ENCODE measurements at regions not wholly inside any gene's neighbourhood (a gene's known extent, or its start where the extent isn't known, plus 50 kb on each side); places are given as distances from the start of the nearest gene placed in this dataset.
"Not testable (repeated sequence)": the region's sequence is repeated elsewhere in the genome, so short reads cannot be mapped to it uniquely, and the experiment has no call there.

DNA sequence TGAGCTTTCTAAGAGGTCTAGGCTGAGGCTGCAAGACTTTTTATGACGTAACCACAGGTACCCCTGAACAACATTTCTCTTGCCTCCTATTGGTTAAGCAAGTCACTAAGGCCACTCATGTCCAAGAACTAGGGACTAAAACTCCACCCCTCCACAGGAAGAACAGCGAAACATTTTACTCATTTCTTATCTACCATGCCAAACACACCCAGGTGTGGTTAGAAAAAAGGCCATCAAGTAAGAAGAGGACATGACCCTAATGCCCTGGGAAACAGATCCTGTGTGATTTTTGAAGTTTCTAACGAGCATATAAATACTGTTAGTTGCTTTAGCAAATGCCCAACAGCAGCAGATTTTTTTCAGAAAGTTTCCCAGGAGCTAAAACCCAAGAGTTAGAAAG, 282.4 kb upstream of the DYNLRB2 start:
- no peak for DNase-seq (ENCODE audit: low spot score)

DNA sequence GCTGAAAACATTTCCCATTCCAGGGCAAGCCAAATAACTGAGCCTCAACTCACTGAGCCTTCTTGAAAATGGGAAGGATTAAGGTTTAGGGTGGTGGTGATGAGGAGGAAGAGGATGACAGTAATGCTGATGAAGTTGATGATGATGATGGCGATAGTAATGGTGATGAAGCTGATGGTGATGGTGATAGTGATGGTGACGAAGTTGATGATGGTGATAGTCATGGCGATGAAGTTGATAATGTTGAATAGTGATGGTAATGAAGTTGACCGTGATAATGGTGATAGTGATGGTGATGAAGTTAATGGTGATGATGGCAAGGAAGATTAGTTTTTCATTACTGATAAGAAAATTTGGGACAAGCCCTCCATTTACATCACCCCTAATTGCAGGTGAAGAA, 285.8 kb upstream of the DYNLRB2 start:
- DNase-seq (ENCODE audit: low spot score), result no peak

DNA sequence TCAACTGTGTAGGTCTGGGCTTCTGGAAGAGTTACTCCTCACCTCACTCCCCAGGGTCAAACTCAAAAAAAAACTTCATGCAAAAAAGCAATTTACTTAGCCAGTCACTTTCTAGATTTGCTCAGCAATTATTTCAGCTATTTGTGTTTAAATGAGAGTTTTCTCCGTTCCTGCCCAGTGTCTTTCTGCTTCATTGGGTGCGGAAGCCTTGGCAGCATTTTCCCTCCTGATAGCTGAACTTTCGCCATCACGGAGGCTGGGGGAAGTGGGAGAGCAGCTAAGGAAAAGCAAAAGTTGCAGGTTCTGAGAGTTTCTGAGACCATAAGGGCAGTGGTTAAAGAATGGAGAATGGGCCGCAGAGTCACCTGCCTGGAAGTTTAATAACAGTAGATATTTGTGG, 287.1 kb upstream of the DYNLRB2 start:
- no peak for DNase-seq (ENCODE audit: low spot score)

DNA sequence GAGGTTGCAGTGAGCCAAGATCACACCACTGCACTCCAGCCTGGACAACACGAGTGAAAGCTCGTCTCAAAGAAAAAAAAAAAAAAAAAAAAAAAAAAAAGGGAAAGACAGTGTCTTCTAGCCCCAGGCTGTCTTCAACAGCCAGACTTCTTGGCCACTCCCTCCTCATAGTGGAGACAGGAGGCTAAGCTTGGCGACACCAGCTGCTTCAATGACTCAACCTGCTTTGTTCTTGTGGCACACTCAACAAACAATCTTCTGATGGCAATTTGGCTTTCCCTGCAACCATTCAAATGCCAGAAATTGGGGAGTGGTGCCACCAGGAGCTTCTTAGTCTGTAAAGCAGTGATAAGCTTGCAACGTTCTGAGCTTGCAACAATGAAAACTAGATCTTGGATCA, 290.4 kb upstream of the DYNLRB2 start:
- peak; percentile 23 for DNase-seq (ENCODE audit: low spot score)

DNA sequence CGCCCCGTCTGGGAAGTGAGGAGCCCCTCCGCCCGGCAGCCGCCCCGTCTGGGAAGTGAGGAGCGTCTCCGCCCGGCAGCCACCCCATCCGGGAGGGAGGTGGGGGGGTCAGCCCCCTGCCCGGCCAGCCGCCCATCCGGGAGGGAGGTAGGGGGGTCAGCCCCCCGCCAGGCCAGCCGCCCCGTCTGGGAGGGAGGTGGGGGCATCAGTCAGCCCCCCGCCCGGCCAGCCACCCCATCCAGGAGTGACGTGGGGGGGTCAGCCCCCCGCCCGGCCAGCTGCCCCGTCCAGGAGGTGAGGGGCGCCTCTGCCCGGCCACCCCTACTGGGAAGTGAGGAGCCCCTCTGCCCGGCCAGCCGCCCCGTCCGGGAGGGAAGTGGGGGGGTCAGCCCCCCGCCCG, 297.5 kb upstream of the DYNLRB2 start:
- not testable (repeated sequence) for DNase-seq (ENCODE audit: low spot score)

DNA sequence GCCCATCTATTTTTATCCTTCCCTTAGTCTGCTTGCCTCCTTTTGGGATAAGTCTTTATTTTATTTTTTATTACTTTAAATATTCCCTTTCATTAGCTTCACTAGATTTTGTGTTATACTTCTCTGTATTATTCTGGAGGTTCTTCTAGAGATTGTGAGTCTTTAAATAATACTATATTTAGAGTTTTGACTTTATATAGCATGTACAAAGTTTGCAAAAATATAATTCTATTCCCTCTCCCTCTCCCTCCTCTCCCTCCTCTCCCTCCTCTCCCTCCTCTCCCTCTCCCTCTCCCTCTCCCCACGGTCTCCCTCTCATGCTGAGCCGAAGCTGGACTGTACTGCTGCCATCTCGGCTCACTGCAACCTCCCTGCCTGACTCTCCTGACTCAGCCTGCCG, 298.5 kb upstream of the DYNLRB2 start:
- not testable (repeated sequence) for DNase-seq (ENCODE audit: low spot score)

DNA sequence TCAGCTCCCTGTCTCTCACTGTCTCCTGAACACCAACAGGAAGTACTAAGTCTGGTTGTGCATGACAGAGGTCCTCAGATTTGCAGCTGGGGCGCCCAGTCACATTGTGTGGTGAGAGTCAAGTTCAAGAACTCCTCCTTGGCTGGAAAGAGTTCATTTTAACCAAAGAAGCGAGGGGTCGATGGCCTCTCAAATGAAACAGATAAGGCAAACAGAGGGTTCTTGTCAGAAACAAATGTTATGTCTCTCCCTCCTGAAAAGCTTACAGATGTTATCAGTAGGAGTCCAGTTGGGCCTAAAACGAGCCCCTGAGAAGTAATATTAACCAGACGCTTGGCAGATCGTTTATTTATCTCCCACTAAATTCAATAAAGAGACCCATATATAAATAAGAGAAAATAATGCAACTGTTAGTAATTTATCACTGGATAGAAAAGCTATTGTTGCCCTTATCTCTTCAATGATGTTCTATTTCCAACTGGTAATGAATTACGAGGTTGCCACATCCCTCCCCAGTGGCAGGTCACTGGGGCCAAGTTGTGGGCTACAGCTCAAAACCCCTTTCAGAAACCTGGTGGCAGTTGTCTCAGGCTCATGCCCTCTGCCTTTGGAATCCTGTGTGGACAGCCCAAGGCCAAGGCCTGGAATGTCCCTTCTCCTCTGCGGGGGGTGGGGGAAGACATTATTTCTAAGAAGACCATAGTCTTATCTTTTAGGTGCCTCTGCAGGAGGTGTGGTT, 307.5 kb upstream of the DYNLRB2 start:
- no peak for DNase-seq (ENCODE audit: low spot score)

DNA sequence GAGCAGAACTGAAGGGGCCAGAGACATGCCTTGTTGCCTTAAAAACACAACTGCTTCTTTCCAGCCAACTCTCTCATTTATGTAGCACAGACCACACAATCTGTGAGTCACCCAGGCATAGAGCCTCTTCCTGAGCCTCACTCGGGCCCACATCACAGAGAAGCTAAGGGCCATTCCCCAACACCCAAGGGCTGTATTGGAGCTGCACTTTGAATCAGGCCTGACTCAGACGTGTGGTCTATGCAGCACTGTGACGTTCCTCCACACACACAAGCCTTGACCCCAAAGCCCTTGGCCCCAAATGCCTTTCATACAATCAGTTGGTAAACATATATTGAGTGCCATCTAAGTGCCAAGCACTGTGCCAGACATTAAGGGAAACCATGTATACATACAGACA, 308.9 kb upstream of the DYNLRB2 start:
- DNase-seq (ENCODE audit: low spot score), result peak; percentile 87

DNA sequence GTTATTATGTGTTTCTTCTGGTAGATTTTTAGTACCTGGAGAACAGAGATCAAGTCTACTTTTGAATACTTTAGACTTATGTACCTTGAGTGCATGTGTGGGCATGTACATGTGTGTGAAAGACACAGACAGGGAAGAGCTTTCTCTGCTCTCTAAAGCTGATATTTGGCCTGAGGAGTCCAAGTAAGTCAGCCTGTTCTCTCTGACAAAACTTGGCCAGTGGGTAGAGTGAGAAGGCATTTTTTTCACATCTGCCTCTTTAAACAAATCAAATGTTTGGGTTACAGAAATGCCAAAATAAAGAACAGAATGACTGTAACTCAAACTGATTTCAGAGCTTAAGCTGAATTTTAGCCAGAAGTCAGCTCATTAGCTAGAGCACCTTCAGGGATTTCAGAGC, 309.7 kb upstream of the DYNLRB2 start:
- DNase-seq (ENCODE audit: low spot score), result peak; percentile 54

DNA sequence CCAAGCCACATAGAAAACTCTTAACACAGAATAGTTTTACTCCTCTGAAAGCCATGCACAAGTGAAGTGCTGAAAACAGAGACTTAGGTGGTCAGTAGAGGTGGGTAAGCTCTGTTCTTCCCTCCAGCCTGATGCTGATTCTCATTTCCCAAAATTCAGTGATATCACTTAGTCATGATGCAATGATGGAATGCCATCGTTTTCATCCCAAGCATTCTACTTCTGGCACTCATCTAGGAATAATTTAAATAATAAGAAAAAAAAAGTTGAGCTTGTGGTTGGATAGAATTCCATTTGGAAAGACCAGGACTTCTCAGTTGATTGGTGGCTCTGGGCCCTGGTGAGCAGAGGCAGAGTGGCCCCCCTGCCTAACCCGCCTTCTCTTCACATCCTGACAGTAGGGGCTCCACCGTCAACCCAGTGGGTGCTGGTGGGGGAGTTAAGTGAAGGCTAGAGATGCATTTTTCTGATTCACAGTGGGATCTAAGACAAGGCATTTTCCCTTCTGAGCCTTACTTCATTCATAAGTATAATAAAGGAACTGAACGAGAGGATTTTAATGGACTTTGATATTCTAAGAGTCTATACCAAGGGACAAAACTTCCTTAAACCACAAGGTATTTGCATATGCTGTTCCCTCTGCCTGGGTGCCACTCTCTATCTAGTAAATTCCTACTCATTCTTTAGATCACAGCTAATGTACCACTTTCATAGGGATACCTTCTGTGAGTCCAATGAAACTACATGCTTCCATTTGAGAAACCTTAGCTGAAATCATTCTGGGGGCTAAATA, 310.3 kb upstream of the DYNLRB2 start:
- no peak for DNase-seq (ENCODE audit: low spot score)

DNA sequence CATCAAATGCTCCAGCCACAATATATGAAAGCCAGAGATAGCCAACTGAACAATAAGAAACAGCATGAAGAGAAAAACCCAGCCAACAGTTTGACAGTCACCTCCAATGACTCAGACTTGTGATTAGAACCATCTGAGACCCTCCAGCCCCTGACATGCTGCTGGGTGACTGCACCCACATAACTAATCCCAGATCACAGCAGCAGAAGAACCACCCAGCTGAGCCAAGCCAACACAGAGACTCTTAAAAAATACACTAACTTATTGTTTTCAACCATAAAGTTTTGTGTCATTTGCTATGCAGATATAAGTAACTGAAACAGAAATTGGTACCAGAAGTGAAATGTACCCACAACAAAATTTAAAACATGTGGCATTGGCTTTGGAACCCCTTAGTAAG, 314.3 kb upstream of the DYNLRB2 start:
- no peak for DNase-seq (ENCODE audit: low spot score)

DNA sequence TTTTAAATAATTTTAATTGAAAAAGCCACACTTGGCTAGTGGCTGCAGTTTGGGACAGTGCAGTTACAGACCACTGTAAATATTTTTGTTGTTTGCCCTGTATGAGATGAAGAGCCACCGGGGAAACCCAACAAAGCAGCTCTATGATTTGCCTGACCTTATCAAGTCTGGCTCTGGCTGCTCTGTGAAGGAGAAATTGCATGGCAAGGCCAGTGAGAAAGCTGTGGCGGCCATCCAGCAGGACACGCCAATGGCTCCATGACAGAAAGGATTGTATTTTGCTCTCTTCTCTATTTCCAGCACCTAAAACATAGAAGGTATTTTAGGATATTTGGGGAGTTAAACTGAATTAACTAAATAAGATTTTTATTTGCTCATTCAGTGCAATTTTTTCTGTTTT, 330.0 kb upstream of the DYNLRB2 start:
- peak; percentile 18 for DNase-seq (ENCODE audit: low spot score)

DNA sequence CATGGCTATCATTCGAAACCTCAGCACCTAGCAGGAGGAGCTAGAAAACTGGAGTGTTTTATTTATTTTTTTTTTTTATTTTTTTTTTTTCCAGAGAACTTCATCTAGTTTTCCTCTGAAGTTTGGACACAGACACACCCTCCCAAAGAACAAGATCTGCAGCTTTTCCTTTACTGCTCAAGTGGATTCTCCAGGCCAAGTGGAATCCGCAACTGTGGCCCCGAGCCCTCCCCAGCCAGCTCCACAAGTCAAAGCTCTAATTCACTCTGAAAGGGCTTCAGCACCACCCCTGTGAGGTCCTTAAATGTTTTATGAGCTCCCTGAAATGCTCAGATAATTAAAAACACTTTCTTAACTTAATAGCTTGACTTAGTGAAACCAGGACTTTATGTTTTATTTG, 332.1 kb upstream of the DYNLRB2 start:
- no peak for DNase-seq (ENCODE audit: low spot score)

DNA sequence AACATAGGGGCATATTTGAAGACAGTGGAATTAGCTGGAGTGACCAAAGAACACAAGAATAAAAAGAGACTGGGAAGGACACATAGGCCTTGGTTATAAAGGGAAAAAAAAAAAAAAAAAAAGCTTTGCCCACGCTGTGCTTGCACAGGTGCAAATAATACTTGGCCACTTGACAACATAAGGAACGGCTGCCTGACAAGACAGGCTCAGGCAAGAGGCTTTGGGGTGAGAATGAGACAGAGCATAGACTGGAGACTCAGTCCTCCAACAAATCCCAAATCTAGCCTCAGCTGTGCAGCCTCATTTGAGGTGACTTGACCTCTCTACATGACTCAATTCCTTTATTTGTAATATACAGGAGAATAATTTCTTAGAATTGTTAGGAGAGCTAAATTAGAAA, 332.8 kb upstream of the DYNLRB2 start:
- no peak for DNase-seq (ENCODE audit: low spot score)

DNA sequence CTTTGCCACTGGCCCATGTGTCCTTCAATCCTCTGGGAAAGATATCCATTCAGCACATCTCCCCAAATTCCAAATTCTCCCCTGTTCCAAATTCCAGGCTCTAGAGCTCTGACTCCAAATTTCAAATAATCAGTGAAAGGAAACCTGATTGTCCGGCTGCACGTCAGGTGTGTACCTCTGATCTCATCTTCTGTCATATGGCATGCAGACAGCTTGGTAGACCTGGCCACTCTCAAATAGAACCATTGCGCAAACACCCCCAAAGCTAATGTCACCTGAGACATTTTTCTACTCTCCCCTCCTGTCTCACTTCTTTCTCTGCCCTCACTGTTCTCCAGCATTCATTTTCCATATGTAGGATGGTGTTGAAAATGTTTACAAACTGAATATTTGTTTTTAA, 337.0 kb upstream of the DYNLRB2 start:
- no peak for DNase-seq (ENCODE audit: low spot score)

DNA sequence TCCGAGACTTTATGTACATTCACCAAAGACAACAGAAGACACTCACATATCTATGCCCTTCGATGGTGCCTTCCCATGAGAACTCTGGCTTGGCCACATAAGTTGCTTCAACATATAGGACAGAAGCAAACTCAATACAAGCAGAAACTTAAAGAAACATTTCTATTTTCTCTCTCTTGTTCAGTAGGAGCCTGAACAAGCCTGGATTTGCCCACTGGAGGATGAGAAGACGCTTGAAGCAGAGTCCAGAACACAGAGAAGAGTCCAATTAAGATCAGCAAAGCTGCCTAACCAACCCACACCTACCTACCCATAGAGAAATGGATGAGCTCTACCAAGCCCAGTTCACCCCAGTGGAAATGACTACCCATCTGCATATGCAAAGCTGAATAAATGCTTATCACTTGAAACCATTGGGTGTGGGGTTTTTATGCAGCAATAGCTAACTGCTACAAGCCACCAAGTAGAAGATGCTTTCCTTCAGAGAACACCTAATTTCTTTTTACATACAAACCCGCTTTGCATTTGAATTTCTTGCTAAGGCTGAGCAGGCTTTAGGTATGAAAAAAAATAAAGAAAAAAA, 337.9 kb upstream of the DYNLRB2 start:
- no peak for DNase-seq (ENCODE audit: low spot score)

DNA sequence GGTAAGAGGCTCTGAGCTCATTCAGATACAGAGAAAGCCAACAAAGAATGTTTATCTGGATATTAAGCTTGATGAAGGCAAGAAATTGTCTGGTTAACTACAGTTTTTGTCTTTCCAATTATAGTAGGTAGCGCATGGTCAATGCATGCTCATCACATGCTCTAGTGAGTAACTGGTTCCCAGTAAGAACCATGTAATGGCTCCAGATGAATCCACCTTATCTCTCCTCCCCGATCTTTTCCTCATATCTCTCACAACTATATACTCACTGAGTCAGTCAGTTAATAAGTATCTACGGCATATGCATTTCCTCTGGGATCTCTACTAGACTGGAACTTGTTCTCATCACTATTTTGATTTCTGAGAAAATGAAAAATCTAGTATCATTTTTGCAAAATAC, 340.7 kb upstream of the DYNLRB2 start:
- DNase-seq (ENCODE audit: low spot score), result no peak

DNA sequence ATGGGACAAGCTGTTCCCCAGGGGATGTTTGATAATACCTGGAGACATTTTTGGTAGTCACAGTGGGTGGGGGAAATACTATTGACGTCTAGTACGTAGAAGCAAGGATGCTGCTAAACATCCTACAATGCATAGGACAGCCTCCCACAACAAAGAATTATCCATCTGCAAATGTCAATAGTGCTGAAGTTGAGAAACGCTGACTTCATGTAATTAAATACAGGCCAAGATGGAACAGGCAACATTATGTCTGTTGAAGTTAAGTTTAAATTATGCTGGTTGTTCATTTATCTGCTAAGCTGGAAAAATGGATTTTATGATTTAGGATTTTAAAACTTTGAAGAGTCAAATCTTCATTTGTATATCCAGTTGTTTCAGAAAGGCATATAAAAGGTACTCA, 341.2 kb upstream of the DYNLRB2 start:
- DNase-seq (ENCODE audit: low spot score), result no peak

DNA sequence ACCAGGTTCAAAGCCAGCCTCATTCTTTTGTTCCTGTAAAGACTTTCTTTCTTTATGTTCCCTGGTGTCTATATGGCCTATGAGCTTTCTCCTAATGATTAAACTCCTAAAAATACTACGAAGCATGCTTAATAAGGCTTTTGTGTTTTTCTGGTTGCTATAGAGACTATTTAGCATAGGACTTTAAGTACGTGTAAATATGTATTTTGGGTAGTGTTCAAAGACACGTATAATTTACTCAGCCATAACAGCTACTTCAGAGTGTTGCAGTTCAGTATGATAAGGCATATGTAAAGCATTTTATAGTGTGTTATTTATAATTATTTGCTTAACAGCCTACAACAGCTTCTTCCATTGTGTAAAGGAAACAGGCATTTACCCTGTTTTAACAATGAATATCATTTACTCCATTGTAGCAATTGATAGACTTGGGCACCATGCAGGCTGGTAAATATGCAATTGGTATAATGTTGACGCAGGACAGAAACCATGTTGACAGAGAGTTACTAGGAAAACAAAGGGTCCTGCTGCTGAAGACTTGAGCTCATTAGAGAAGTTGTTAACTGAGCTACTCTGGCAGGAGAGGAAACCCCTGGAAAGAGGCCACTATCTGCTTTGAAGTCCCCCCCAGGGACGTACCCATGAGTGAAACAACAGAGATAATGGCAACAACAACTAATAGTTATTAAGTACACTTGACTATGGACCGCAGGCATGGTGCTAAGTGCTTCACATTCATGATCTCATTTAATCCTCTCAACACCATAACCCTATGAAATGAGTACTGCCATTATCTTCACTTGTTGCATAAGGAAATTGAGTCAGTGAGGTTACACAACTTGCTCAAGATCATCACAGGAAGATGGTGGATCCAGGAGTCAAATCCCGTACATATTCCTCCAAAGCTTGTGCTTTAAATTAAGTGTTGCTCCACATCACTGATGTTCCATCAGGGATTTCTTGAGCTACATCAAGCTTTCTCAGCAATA, 342.2 kb upstream of the DYNLRB2 start:
- DNase-seq (ENCODE audit: low spot score), result no peak

DNA sequence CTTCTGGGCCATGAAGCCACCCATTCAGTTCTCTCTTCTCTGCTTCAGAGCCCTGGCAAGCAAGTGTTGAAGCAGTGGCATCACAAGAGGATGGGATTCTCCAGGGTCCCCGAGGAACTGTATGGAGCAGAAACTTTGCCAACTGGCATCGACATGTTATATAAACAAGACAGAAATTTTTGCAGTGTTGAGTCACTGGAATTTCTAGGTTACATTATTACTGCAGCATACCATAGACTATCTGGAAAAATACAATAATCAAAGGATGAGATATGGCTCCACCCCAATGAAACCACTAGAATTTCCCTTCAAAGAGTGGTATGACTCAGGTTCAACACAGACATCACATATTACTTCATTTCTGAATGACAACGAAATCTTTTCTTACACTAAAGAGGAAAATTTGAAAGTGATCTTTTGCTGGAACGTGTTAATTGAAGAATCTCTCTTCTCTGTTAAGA, 343.0 kb upstream of the DYNLRB2 start:
- DNase-seq (ENCODE audit: low spot score), result peak; percentile 67

DNA sequence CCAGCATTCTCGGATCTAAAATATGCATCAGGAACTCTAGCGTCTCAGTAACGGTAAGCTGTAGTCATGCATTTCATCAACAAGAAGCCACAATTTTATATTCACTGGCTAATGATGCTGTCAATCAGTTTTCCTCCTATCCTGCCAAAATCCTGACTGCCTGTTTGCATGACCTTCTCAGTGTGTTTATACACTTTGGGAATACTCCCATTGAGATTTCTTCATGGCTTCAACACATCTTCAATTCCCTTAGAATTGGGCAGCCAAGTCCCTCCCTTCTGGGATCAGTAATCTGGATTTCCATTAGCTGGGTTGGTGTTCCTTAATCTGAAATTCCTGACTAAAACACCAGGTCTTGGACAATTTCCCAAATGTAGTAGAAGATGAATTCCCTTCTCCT, 348.9 kb upstream of the DYNLRB2 start:
- no peak for DNase-seq (ENCODE audit: low spot score)

Measured in AG20443 (cell line).